ENCODE measurements at regions not wholly inside any gene's neighbourhood (a gene's known extent, or its start where the extent isn't known, plus 50 kb on each side); places are given as distances from the start of the nearest gene placed in this dataset.
"Not testable (repeated sequence)": the region's sequence is repeated elsewhere in the genome, so short reads cannot be mapped to it uniquely, and the experiment has no call there.

DNA sequence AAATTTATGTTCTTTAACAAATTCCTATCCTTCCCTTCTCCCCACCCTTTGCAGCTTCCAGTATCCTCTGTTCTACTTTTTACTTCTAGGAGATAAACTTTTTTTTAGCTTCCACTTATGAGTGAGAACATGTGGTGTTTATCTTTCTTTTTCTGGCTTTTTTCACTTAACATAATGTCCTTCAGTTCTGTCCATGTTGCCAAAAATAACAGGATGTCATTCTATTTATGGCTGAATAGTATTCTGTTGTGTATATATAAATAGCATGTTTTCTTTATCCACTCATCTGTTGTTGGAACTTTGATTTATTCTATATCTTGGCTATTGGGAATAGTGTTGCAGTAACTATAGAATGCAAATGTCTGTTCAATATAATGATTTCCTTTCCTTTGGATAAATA, 1191.2 kb downstream of the CNTNAP5 start:
- no peak for DNase-seq (ENCODE audit: low read depth in 2 of 2, low spot score in 1 of 2)

DNA sequence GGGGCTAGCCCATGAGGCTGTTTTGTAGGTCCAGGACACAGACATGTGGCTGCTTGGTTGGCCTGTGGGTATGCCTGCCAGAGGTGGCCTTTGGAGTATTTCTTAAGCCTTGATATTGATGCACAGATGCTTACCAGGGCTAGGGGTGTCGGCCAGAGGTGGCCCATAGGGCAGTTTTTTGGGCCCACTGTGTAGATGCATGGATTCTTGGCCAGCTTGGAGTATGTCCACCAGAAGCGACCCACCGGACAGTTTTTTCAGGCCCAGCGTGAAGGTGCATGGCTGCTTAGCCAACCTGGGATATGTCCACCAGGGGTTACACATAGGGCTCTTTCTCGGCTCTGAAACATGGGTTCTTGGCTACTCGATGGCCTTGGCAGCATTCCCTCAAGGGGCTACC, 1199.1 kb downstream of the CNTNAP5 start:
- DNase-seq (ENCODE audit: low read depth in 2 of 2, low spot score in 1 of 2) = no peak

DNA sequence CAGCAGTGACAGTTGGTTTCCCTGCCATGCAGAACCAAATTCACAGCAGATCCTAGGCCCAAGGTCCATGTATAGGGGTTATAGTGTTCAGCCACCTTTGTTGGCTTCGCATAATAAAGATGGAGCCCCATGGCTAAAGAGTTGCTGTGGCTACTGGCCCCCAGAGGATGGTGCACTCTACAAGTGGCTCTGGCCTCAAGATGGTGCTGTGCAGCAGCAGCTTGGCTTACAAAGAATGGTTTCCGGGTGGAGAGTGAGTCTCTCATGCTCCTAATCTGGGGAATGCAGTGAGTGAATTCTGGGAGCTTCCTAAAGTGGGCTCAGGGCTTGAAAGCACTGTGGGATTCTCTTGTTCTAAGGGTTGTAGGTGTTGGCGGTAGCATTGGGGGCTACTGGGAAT, 1199.7 kb downstream of the CNTNAP5 start:
- no peak for DNase-seq (ENCODE audit: low read depth in 2 of 2, low spot score in 1 of 2)

DNA sequence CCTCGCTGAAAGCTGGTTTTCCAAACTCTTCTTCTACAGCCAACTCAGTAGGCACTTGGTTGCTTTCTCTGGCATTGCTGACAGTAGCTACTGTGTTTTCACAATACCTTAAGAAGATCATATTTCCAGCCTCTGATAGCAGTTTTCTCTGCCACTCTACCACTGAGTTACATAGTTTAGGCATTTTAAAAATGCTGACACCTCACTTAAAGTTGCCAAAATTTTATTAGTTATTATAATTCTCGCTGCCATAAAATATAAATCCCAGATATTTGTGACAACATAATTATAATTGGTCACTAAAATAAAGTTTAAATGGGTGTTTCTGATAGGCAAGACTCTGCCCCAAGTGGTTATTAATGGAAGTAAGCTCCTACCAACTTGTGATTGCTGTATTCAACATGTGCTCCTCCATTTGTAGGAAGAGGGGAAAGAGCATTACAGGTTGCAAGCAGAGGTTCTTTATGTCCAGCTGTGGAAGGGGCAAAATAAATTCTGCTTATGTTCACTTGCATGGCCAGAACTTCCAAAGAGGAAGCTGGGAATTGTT, 1202.8 kb downstream of the CNTNAP5 start:
- DNase-seq (ENCODE audit: low read depth in 2 of 2, low spot score in 1 of 2) = no peak

DNA sequence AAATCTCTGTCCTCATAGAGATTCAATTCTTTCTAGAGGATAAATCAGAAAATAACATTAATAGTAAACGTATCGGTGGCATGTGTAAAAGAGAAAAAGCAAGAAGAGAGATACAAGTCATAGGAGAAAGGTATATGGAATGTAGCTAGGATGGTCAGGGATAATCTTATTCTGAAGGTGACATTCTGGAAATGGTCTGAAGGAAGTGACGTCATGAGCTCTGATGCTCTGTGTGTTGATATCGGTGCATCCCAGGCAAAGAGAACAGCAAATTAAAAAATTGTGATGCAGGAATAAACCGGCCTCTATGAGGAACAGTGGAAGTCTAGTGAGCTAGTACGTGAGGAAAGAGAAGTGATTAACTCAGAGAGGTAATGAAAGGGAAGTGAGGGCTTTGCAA, 1215.8 kb downstream of the CNTNAP5 start:
- DNase-seq (ENCODE audit: low read depth in 2 of 2, low spot score in 1 of 2) = no peak

DNA sequence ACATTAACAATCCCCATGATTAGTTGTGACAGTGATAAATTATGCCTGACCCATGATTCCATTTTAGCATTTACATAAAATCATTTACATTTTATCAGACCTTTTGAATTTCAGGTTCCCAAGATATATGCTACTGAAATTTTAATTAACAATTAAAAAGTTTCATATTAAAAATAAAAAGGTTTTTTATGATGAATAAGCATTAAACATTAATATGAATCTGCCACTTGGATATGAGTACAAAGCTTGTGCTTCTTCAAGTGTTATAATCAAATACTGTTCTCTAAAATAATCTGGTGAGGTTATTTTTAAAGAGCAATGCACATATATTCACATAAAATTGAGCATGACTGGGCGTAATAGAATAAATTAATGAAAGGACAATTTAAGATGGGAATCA, 1218.0 kb downstream of the CNTNAP5 start:
- no peak for DNase-seq (ENCODE audit: low read depth in 2 of 2, low spot score in 1 of 2)

DNA sequence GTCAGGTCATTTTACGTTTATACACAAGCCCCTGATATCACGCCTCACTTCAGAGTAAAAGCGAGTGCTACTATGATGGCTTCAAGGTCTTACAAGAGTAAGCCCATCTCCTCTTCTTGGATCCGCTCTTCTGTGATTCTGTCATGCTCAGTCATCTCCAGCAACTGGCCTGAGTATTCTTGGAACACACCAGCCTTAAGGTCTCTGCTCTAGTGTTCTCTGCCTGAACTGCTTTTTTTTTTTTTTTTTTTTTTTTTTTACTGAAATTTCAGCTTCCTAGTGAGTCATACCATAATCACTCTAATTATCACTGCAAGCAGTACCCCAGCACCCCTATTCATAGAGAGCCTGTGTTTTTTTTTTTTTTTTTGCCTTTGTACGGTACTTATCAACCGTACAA, 1228.9 kb downstream of the CNTNAP5 start:
- no peak for DNase-seq (ENCODE audit: low read depth in 2 of 2, low spot score in 1 of 2)

DNA sequence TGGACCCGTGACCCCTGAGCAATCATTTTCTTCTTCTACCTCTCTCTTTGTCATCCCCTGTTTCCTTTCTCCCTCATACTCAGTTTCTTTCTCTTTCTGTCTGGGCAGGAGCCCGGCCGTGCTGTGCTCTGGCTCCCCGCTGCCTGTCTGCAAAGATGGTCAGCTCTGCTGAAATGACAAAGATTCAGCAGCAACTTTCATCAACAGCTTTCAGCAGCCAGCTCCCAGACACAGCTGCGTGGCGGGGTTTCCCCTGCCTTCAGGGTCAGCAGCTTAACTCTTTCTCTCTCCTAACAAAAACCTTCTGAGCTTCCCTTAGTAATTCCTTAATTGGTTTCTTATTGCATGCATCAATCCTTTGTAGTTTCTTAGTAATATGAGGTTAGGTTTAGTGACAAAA, 1234.4 kb downstream of the CNTNAP5 start:
- DNase-seq (ENCODE audit: low read depth in 2 of 2, low spot score in 1 of 2) = no peak

DNA sequence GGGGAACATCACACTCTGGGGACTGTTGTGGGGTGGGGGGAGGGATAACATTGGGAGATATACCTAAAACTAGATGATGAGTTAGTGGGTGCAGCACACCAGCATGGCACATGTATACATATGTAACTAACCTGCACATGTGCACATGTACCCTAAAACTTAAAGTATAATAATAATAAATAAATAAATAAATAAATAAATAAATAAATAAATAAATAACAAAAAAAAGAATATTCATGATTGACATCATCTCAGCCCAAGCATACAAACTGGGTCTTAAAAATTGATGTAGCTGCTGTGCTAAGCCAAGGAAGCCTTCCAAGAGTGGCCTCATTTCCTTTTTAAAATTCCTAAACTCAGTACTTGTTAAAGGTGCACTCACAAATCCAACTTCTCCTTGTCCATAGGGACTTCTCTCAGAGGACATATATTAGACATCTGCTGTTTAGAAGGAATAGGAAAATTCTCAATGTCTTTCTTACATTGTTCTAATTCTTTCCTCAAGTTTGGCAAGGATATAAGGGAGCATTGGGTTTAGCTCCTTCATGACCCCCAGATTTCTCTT, 1235.4 kb downstream of the CNTNAP5 start:
- DNase-seq (ENCODE audit: low read depth in 2 of 2, low spot score in 1 of 2) = not testable (repeated sequence)

DNA sequence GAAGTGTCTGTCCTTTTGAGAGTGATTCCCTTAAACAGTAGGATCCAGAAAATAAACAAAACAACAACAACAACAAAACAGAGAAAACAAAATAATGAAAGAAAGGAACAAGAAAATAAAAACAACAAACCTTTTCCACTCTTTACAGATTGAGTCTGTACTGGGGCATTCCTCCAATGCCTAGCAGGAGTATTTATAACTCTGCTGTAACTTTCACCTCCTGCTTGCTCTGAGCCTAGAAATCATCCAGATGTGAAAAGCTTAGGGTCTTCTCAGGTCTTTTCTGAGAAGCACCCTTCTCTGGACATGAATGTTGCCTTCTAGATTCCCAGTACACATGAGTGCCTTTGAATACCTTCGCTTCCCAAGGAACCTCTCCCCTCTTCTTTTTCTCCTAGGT, 1239.4 kb downstream of the CNTNAP5 start:
- no peak for DNase-seq (ENCODE audit: low read depth in 2 of 2, low spot score in 1 of 2)

DNA sequence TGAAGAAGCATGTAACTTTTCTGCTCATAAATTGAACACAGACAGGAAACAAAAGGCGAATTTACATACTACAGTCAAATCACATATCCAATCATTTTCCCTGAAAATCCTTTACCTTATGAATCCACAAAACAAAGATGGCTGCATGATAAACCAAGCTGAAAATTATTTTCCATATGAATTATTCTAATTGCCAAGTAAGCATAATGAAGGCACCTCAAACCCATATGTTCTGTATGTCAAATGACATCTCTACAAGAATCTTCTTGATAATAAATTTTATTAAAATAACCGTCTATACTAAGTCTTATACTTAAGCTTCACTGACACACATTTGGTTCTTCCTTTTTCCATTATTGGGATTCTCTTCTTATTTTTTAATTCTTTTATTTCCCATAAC, 1242.6 kb downstream of the CNTNAP5 start:
- no peak for DNase-seq (ENCODE audit: low read depth in 2 of 2, low spot score in 1 of 2)

DNA sequence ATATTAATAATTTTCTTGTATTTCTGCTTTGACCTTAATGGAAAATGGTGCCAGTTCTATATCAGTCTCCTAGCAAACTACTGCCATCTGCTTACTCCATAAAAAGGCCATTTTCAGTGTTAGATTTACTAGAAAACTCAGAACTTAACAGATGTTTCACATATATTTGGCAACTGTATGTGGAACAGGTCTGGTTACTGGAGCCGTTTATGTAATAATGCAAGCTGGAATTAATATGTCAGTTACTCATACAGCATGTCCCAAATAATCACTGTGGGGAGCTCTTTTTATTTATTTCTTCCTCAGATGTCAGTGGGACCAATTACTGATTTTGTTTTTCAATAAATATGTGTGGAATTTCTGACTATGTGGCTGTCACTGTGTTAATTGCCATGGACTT, 1247.6 kb downstream of the CNTNAP5 start:
- no peak for DNase-seq (ENCODE audit: low read depth in 2 of 2, low spot score in 1 of 2)

DNA sequence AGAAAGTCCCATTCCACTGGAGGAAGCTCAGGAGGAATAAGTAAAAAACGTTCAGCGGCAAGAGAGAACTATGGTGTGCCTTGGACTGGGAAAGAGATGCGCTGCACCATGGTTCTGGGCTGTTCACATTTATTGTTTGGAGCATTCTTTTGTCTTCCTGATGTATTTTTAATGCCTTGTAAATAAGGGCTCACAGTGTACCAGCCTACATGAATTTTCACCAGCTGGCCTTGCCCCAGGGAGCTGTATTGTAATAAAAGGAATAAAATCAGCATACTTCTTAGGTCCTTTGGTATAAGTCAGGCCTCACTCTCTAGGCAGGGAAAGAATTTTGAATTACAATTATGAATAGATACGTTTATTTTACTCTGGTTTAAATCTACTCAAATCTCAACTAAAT, 1249.6 kb downstream of the CNTNAP5 start:
- DNase-seq (ENCODE audit: low read depth in 2 of 2, low spot score in 1 of 2) = no peak

DNA sequence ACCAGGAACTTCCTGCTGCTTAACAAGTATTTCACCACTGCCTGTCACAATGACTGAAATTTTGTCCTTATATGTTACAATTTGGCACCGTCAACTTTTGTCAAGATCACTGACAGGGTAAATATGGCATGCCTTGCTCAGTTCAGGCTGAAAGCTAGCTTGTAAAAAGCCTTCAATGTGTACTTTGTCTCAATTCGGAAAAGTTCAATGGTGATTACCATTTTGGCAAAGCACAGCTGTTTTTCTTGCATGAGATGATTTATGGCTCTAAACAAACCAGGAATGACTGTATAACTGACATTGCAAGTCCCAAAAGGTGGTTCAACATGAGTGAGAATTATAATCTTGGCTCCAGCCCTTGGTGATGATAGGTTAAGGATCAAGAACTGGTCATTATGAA, 1255.2 kb downstream of the CNTNAP5 start:
- no peak for DNase-seq (ENCODE audit: low read depth in 2 of 2, low spot score in 1 of 2)

DNA sequence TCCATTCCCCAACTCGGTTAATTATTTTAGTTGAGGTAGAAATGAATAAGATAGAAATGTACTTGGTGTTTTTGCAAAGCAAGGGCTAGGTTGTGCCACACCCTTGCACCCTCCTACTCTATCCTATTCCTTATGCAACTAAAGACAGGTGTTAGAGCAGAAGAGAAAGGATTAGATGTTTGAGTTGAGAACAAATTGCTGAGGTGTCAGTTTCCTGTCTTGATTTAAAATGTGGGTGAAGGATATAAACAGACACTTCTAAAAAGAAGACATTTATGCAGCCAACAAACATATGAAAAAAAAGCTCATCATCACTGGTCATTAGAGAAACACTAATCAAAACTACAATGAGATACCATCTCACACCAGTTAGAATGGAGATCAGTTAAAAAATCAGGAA, 1256.2 kb downstream of the CNTNAP5 start:
- DNase-seq (ENCODE audit: low read depth in 2 of 2, low spot score in 1 of 2) = no peak

DNA sequence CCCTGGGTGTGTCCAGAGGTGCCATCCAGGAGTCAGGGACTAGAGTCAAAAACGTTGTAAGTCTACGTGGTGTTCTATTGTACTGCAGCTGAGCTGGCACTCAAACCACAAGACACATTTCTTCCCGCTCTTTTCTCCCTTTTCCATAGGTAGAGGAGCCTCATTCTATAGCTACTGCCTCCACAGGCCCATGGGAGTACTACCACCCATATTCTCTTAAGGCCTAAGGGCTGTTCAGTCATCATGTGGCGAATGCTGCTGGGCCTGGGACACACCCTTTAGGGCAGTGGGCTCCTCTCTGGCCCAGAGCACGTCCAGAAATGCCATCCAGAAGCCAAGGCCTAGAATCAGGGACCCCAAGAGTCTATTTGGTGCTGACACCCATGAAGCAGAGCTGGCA, 1271.7 kb downstream of the CNTNAP5 start:
- no peak for DNase-seq (ENCODE audit: low read depth in 2 of 2, low spot score in 1 of 2)

DNA sequence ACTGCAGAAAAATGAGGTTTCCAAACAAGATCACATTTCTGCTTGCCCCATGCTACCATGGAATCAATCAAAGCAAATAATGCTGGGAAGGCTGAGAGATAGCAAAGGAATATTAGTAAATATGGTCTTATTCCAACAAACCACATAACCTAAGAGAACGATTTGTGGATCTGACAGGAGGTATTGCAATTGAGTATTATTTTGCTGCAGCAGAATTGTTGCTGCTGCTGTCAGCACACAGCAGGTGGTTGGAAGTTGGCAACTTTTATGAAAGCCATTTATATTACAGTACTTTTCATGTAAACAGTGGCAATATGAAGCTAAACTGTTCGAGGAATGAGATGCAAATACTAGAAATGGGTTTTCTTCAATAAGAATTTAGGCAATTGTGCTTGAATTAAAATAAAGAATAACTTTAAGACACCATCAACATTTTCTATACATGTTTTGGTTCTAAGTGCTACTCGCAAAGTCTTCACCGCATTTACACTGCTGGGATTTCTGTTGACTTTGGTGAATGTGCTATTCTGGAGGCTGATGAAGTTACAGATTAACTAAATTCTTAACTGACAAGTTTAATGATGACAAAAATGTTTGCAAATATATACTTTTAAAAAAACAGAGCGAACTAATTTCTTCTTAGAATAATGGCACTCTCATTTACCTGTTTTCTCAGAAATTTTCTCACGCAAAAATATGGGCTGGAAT, 1285.7 kb downstream of the CNTNAP5 start:
- no peak for DNase-seq (ENCODE audit: low read depth in 2 of 2, low spot score in 1 of 2)

DNA sequence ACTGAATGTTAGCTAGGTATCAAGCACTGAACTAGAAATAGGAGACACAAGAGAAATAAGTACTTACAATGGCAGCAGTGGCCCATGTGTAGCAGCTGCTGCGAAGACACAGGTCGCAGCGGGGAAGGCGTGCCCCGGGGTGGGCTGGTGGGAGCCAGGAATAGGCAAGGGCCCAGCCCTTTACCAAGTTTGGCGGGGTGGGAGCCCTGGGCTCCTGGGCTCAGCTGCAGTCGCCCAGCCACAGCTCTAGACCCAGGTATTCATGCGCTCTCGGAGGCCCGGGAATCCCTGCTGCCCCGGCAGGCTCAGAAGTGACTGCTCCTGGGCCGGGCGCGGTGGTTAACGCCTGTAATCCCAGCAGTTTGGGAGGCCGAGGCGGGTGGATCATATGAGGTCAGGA, 1287.3 kb downstream of the CNTNAP5 start:
- DNase-seq (ENCODE audit: low read depth in 2 of 2, low spot score in 1 of 2) = no peak

DNA sequence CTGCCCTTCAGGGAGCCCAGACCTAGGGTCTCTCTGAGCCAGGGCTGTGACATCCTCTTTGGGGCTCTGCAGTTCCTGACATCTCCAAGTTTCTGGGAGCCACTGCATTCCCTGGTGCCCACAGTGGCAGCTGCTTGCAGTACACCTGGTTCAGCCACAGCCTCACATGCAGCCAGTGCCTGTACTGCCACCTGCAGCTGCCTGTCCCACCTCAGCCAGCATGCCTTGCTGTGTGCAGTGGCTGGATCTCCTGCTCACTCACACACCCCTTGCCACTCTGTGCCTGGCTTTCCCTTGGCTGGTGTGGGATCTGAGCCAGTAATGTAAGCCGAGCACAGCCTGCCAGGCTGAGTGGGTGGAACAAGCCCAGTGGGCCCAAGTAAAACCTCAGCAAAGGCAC, 1288.7 kb downstream of the CNTNAP5 start:
- DNase-seq (ENCODE audit: low read depth in 2 of 2, low spot score in 1 of 2) = no peak

DNA sequence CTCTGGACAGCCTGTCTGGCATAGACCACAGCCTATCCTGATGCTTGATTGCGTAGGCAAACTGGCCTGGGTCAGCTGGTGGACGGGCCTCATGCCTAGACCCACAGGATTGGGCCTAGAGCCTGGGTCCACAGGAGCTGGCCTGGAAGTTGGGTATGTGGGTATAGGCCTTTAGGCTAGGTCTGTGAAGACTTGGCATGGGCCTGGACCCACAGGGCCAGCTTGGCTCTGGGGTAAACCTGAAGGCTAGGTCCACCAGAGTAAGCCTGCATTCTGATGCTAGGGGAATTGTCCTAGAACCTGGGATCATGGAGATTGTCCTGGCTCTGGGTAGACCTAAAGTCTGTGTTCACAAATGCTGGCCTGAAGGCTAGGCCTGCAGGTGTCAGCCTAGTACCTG, 1293.7 kb downstream of the CNTNAP5 start:
- DNase-seq (ENCODE audit: low read depth in 2 of 2, low spot score in 1 of 2) = no peak

DNA sequence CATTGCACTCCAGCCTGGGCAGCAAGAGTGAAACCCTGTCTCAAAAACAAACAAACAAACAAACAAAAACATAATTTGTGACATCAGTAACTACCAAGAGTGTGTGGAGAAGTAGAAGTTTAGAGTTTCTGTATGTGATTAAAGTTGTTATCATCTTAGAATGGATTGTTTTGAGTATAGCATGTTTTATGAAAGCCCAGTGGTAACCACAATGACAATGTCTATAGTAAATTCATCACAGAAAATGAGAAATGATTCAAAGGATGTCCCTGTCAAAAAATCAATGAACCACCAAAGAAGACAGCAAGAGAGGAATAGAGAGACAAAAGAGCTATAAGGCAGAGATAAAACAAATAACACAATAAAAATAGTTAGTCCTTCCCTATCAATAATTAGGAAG, 1299.2 kb downstream of the CNTNAP5 start:
- no peak for DNase-seq (ENCODE audit: low read depth in 2 of 2, low spot score in 1 of 2)

DNA sequence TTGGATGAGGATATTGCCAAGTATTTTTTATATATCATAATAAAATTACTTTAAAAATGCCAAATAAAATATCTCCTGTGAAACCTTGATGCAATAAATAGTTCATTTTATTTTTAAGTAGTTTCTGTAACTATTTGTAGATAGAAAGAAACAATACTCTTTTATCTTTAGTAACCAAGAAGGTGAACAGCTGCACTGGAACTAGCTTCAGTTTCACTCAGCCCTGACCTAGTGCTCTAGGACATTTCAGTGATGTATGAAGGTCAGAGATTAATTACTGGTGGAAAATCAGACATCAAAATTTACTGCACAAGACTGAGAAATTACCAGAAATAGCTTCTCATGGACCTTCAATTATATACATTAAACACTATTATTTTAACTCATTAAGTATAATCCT, 1305.0 kb downstream of the CNTNAP5 start:
- DNase-seq (ENCODE audit: low read depth in 2 of 2, low spot score in 1 of 2) = no peak

DNA sequence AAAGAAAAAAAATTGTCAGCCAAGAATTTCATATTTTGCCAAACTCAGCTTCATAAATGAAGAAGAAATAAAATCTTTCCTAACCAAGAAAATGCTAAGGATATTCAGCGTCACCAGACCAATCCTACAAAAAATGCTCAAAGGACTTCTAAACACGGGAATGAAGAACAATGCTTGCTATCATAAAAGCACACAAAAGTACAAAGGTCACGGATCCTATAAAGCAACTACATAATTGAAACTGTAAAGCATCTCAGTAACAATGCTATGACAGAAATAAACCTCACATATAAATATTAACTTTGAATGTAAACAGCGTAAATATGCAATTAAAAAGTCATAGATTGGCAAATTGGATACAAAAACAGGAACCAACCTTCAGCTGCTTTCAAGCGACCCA, 1314.6 kb upstream of the GYPC start:
- no peak for DNase-seq (ENCODE audit: low read depth in 2 of 2, low spot score in 1 of 2)
